Activated B cell treated with CpG ODN at 0.5 μM for 24 hours (primary cell): ENCODE measurements at regions not wholly inside any gene's neighbourhood (a gene's known extent, or its start where the extent isn't known, plus 50 kb on each side); places are given as distances from the start of the nearest gene placed in this dataset.

Experiments
- ATAC-seq: fragments of 200-7000 bp; cut with Tn5 transposase; one replicate; pipeline ENCODE4 v1.10.0; 2021; ENCODE audit warnings: low read depth, mild to moderate bottlenecking, moderate library complexity
- CTCF ChIA-PET: fragments of 350-600 bp; sonication (Branson Sonifier 250); formaldehyde crosslinking; loops from one replicate; lab custom pipeline; 2021; ENCODE audit warnings: antibody characterized with exemption; lab: Charles Lee
- POLR2A ChIA-PET: fragments of 350-600 bp; sonication (Branson Sonifier 250); formaldehyde crosslinking; loops from one replicate; lab custom pipeline; 2021; ENCODE audit warnings: antibody characterized with exemption; lab: Charles Lee
- DNase-seq: peaks from one replicate; pipeline ENCODE4 v3.0.0; 2022
- H3K27ac Mint-ChIP-seq: one replicate; pipeline ENCODE4 v1.8.0; 2020; ENCODE audit warnings: mixed read lengths
- H3K27me3 Mint-ChIP-seq: one replicate; pipeline ENCODE4 v1.8.0; 2021; ENCODE audit warnings: mixed read lengths
- H3K36me3 Mint-ChIP-seq: one replicate; pipeline ENCODE4 v1.8.0; 2021; ENCODE audit warnings: low read depth, mixed read lengths
- H3K4me1 Mint-ChIP-seq: one replicate; pipeline ENCODE4 v1.8.0; 2021; ENCODE audit warnings: mixed read lengths
- H3K4me3 Mint-ChIP-seq: one replicate; pipeline ENCODE4 v1.8.0; 2020; ENCODE audit warnings: mild to moderate bottlenecking, mixed read lengths
- H3K9me3 Mint-ChIP-seq: one replicate; pipeline ENCODE4 v1.8.0; 2020; ENCODE audit warnings: mixed read lengths
- intact Hi-C: fragments of 100-400 bp; cut with micrococcal nuclease; formaldehyde crosslinking; loops from one replicate; pipeline ENCODE4 v1.15.1; 2024
- TF ChIP-seq, protein P1 (sequence below): fragments of 200-600 bp; IDR thresholded peaks from one replicate; pipeline ENCODE4 v1.8.0; 2022; ENCODE audit warnings: antibody characterized with exemption, mild to moderate bottlenecking

GRCh38 chr17:72296456-72296855 is 175.6 kb downstream of the SOX9 start:
- no peaks in the 10 kb centered on the region for H3K9me3 Mint-ChIP-seq

GRCh38 chr17:72297326-72298115 is 176.7 kb downstream of the SOX9 start:
- TF ChIP-seq, protein P1, sequence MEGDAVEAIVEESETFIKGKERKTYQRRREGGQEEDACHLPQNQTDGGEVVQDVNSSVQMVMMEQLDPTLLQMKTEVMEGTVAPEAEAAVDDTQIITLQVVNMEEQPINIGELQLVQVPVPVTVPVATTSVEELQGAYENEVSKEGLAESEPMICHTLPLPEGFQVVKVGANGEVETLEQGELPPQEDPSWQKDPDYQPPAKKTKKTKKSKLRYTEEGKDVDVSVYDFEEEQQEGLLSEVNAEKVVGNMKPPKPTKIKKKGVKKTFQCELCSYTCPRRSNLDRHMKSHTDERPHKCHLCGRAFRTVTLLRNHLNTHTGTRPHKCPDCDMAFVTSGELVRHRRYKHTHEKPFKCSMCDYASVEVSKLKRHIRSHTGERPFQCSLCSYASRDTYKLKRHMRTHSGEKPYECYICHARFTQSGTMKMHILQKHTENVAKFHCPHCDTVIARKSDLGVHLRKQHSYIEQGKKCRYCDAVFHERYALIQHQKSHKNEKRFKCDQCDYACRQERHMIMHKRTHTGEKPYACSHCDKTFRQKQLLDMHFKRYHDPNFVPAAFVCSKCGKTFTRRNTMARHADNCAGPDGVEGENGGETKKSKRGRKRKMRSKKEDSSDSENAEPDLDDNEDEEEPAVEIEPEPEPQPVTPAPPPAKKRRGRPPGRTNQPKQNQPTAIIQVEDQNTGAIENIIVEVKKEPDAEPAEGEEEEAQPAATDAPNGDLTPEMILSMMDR = no peak
- Mint-ChIP-seq H3K27me3 (peaks cover 6% of the 10 kb centered on the region), H3K27ac (no peak overlapping the region), H3K9me3 (no peaks in the 10 kb centered on the region), H3K4me3 (no peak overlapping the region), H3K4me1 (no peaks in the 10 kb centered on the region), H3K36me3 (no peaks in the 10 kb centered on the region)
- DNase-seq (no peak), ATAC-seq (no peak)
- CTCF ChIA-PET = no interaction called here
- POLR2A ChIA-PET = no interaction called here
- intact Hi-C loops = no loop called here

More at GRCh38 chr17:72296456-72296855, 175.6 kb downstream of the SOX9 start:
- ATAC-seq (no peak), DNase-seq (no peak)
- no peaks in the 10 kb centered on the region for H3K4me1 Mint-ChIP-seq
- ChIA-PET CTCF (no interaction called here), POLR2A (no interaction called here)
- H3K4me3 Mint-ChIP-seq = no peak overlapping the region
- H3K27ac Mint-ChIP-seq = no peak overlapping the region
- H3K27me3 Mint-ChIP-seq = peaks cover 6% of the 10 kb centered on the region
- TF ChIP-seq, protein P1 = no peak
- no peaks in the 10 kb centered on the region for H3K36me3 Mint-ChIP-seq
- intact Hi-C loops = no loop called here

- no peaks in the 10 kb centered on the region for H3K4me1 Mint-ChIP-seq
- no peaks in the 10 kb centered on the region for H3K36me3 Mint-ChIP-seq
Observed at GRCh38 chr17:72299100-72299499, 178.3 kb downstream of the SOX9 start.

DNA sequence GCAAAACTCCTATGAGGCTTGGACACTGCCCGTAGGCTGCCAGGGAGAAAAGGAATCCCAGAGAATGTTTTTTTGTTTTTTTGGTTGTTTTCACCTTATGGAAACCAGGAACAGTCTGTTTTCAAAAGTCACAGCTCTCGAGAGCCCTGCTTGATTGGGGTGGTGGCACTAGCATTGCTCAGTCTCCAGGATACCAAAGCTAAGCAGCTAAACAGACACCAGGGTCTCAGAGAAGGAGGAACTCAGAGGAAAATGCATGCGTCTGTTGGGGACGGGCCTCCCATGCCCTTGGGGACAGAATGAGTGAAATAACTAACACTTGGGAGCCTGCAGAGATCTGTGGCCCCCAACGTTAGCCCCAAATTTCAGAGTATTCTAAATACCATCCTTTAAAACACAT is 178.8 kb downstream of the SOX9 start:
- ATAC-seq = no peak
- intact Hi-C loops = no loop called here
- no peak overlapping the region for H3K27ac Mint-ChIP-seq
- ChIA-PET CTCF (no interaction called here), POLR2A (no interaction called here)
- no peak overlapping the region for H3K4me3 Mint-ChIP-seq
- TF ChIP-seq, protein P1 = no peak
- H3K27me3 Mint-ChIP-seq = peaks cover 6% of the 10 kb centered on the region
- no peaks in the 10 kb centered on the region for H3K4me1 Mint-ChIP-seq
- no peaks in the 10 kb centered on the region for H3K36me3 Mint-ChIP-seq
- DNase-seq = no peak
- H3K9me3 Mint-ChIP-seq = no peaks in the 10 kb centered on the region

More at GRCh38 chr17:72299100-72299499, 178.3 kb downstream of the SOX9 start:
- Mint-ChIP-seq H3K27ac (no peak overlapping the region), H3K4me3 (no peak overlapping the region), H3K27me3 (peaks cover 6% of the 10 kb centered on the region), H3K9me3 (no peaks in the 10 kb centered on the region)
- TF ChIP-seq, protein P1 = no peak
- ATAC-seq (no peak), DNase-seq (no peak)
- intact Hi-C loops = no loop called here
- ChIA-PET POLR2A (no interaction called here), CTCF (no interaction called here)

- TF ChIP-seq, protein P1 = no peak
- DNase-seq (no peak), ATAC-seq (no peak)
- ChIA-PET POLR2A (no interaction called here), CTCF (no interaction called here)
- Mint-ChIP-seq H3K27me3 (peaks cover 3% of the 10 kb centered on the region), H3K36me3 (no peaks in the 10 kb centered on the region), H3K9me3 (no peaks in the 10 kb centered on the region), H3K27ac (no peak overlapping the region), H3K4me1 (no peaks in the 10 kb centered on the region), H3K4me3 (no peak overlapping the region)
- intact Hi-C loops = no loop called here
Observed at GRCh38 chr17:72301887-72302286, 181.1 kb downstream of the SOX9 start.
